ENCODE measurements at regions not wholly inside any gene's neighbourhood (a gene's known extent, or its start where the extent isn't known, plus 50 kb on each side); places are given as distances from the start of the nearest gene placed in this dataset.

GRCh38 chr2:122851972-122852531, 1096.6 kb downstream of the TSN start:
- H3K27ac Mint-ChIP-seq (ENCODE audit: unreplicated experiment) = no peak overlapping the region

GRCh38 chr2:122856696-122857095, 1101.2 kb downstream of the TSN start:
- H3K27ac Mint-ChIP-seq (ENCODE audit: unreplicated experiment) = no peak overlapping the region
- H3K36me3 Mint-ChIP-seq (ENCODE audit: low read depth, unreplicated experiment) = no peaks in the 10 kb centered on the region
- peaks cover 4% of the 10 kb centered on the region for H3K4me1 Mint-ChIP-seq (ENCODE audit: unreplicated experiment)
- peaks cover 2% of the 10 kb centered on the region for H3K27me3 Mint-ChIP-seq (ENCODE audit: unreplicated experiment)
- no peak overlapping the region for H3K4me3 Mint-ChIP-seq (ENCODE audit: unreplicated experiment)
- DNase-seq (ENCODE audit: low spot score) = no peak
- no peaks in the 10 kb centered on the region for H3K9me3 Mint-ChIP-seq (ENCODE audit: unreplicated experiment)
- TF ChIP-seq CTCF (IDR thresholded peaks at IDR 0.05; ENCODE audit: unreplicated experiment) = no peak

More at GRCh38 chr2:122851972-122852531, 1096.6 kb downstream of the TSN start:
- no peak for TF ChIP-seq CTCF (IDR thresholded peaks at IDR 0.05; ENCODE audit: unreplicated experiment)
- peaks cover 4% of the 10 kb centered on the region for H3K4me1 Mint-ChIP-seq (ENCODE audit: unreplicated experiment)
- no peak overlapping the region for H3K4me3 Mint-ChIP-seq (ENCODE audit: unreplicated experiment)
- H3K9me3 Mint-ChIP-seq (ENCODE audit: unreplicated experiment) = no peaks in the 10 kb centered on the region
- no peaks in the 10 kb centered on the region for H3K27me3 Mint-ChIP-seq (ENCODE audit: unreplicated experiment)
- DNase-seq (ENCODE audit: low spot score) = no peak
- no peaks in the 10 kb centered on the region for H3K36me3 Mint-ChIP-seq (ENCODE audit: low read depth, unreplicated experiment)

GRCh38 chr2:122858075-122858702, 1102.7 kb downstream of the TSN start:
- no peak for DNase-seq (ENCODE audit: low spot score)
- H3K9me3 Mint-ChIP-seq (ENCODE audit: unreplicated experiment) = no peaks in the 10 kb centered on the region
- H3K4me3 Mint-ChIP-seq (ENCODE audit: unreplicated experiment) = no peak overlapping the region
- no peaks in the 10 kb centered on the region for H3K4me1 Mint-ChIP-seq (ENCODE audit: unreplicated experiment)
- H3K27ac Mint-ChIP-seq (ENCODE audit: unreplicated experiment) = no peak overlapping the region
- peaks cover 2% of the 10 kb centered on the region for H3K27me3 Mint-ChIP-seq (ENCODE audit: unreplicated experiment)
- no peaks in the 10 kb centered on the region for H3K36me3 Mint-ChIP-seq (ENCODE audit: low read depth, unreplicated experiment)
- no peak for TF ChIP-seq CTCF (IDR thresholded peaks at IDR 0.05; ENCODE audit: unreplicated experiment)

- DNase-seq (ENCODE audit: low spot score) = no peak
- TF ChIP-seq CTCF (IDR thresholded peaks at IDR 0.05; ENCODE audit: unreplicated experiment) = no peak
- Mint-ChIP-seq H3K36me3 (ENCODE audit: low read depth, unreplicated experiment) (no peaks in the 10 kb centered on the region), H3K27me3 (ENCODE audit: unreplicated experiment) (peaks cover 2% of the 10 kb centered on the region), H3K27ac (ENCODE audit: unreplicated experiment) (no peak overlapping the region), H3K4me3 (ENCODE audit: unreplicated experiment) (no peak overlapping the region), H3K4me1 (ENCODE audit: unreplicated experiment) (no peaks in the 10 kb centered on the region), H3K9me3 (ENCODE audit: unreplicated experiment) (no peaks in the 10 kb centered on the region)
Measured at GRCh38 chr2:122858813-122859212, 1103.4 kb downstream of the TSN start.

GRCh38 chr2:122859260-122859659, 1103.8 kb downstream of the TSN start:
- H3K27ac Mint-ChIP-seq (ENCODE audit: unreplicated experiment) = no peak overlapping the region
- H3K36me3 Mint-ChIP-seq (ENCODE audit: low read depth, unreplicated experiment) = no peaks in the 10 kb centered on the region
- H3K4me3 Mint-ChIP-seq (ENCODE audit: unreplicated experiment) = no peak overlapping the region
- no peak for TF ChIP-seq CTCF (IDR thresholded peaks at IDR 0.05; ENCODE audit: unreplicated experiment)
- DNase-seq (ENCODE audit: low spot score) = no peak
- H3K9me3 Mint-ChIP-seq (ENCODE audit: unreplicated experiment) = no peaks in the 10 kb centered on the region
- H3K27me3 Mint-ChIP-seq (ENCODE audit: unreplicated experiment) = peaks cover 2% of the 10 kb centered on the region
- H3K4me1 Mint-ChIP-seq (ENCODE audit: unreplicated experiment) = no peaks in the 10 kb centered on the region

All from endothelial cell (in vitro differentiated cells).